Liver (tissue), 8 donors: ENCODE measurements at regions not wholly inside any gene's neighbourhood (a gene's known extent, or its start where the extent isn't known, plus 50 kb on each side); places are given as distances from the start of the nearest gene placed in this dataset.

Source experiments
- DNase-seq: peaks from one replicate; pipeline ENCODE4 v3.0.0-alpha.2; 2017; ENCODE audit warnings: low spot score
- H3K27ac ChIP-seq, 2 donors: one replicate each; pipeline ENCODE4 v1.7.0; 2013; ENCODE audit warnings: inconsistent platforms in 2 of 2, low read length in 2 of 2, control low read depth in 1 of 2, low read depth in 1 of 2, mild to moderate bottlenecking in 1 of 2
- H3K27me3 ChIP-seq, 4 donors: one replicate each; pipeline versions ENCODE4 v1.6.1 to v1.7.0; 2013; ENCODE audit warnings: low read length in 3 of 4, inconsistent platforms in 1 of 4, mild to moderate bottlenecking in 1 of 4, moderate library complexity in 1 of 4; ENCODE audit not compliant: control insufficient read depth in 4 of 4, insufficient read depth in 4 of 4
- H3K36me3 ChIP-seq, 4 donors: one replicate each; pipeline versions ENCODE4 v1.6.1 to v1.7.0; 2013; ENCODE audit warnings: low read length in 3 of 4, mild to moderate bottlenecking in 3 of 4, low read depth in 1 of 4, moderate library complexity in 1 of 4; ENCODE audit not compliant: control insufficient read depth in 4 of 4, insufficient read depth in 3 of 4
- H3K4me1 ChIP-seq, 4 donors: one replicate each; pipeline versions ENCODE4 v1.6.1 to v1.7.0; 2013; ENCODE audit warnings: low read length in 3 of 4, mild to moderate bottlenecking in 3 of 4, moderate library complexity in 1 of 4; ENCODE audit not compliant: control insufficient read depth in 4 of 4, insufficient read depth in 4 of 4
- H3K4me3 ChIP-seq, 3 donors: one replicate each; pipeline versions ENCODE4 v1.6.1 to v1.7.0; 2013; ENCODE audit warnings: low read length in 3 of 3, control low read depth in 1 of 3, low read depth in 1 of 3, mild to moderate bottlenecking in 1 of 3
- H3K9ac ChIP-seq, 2 donors: one replicate each; pipeline ENCODE4 v1.7.0; 2013; ENCODE audit warnings: low read length in 2 of 2, mild to moderate bottlenecking in 2 of 2, moderate library complexity in 2 of 2, control low read depth in 1 of 2, low read depth in 1 of 2
- H3K9me3 ChIP-seq, 4 donors: one replicate each; pipeline versions ENCODE4 v1.6.1 to v1.7.0; 2013; ENCODE audit warnings: low read length in 3 of 4; ENCODE audit not compliant: control insufficient read depth in 4 of 4
- ATF3 ChIP-seq: IDR thresholded peaks from 2 replicates; pipeline ENCODE4 v1.6.1; 2016; ENCODE audit warnings: antibody characterized with exemption
- EGR1 ChIP-seq, 2 donors: IDR thresholded peaks; 2 replicates each; pipeline ENCODE4 v1.6.1; 2016 to 2018; ENCODE audit warnings: antibody characterized with exemption in 2 of 2, low read depth in 2 of 2
- FOXA1 ChIP-seq: IDR thresholded peaks from 2 replicates; pipeline ENCODE4 v1.6.1; 2016; ENCODE audit warnings: antibody characterized with exemption
- FOXA2 ChIP-seq: IDR thresholded peaks from 2 replicates; pipeline ENCODE4 v1.6.1; 2016; ENCODE audit warnings: antibody characterized with exemption
- HNF4A ChIP-seq, 2 donors: conservative IDR thresholded peaks; 2 replicates each; pipeline ENCODE4 v1.6.1; 2016; ENCODE audit warnings: antibody characterized with exemption in 2 of 2, mild to moderate bottlenecking in 2 of 2
- HNF4G ChIP-seq: IDR thresholded peaks from 2 replicates; pipeline ENCODE4 v1.6.1; 2016; ENCODE audit warnings: antibody characterized with exemption
- JUND ChIP-seq, 2 donors: IDR thresholded peaks; 2 replicates each; pipeline ENCODE4 v1.6.1; 2016; ENCODE audit warnings: antibody characterized with exemption in 2 of 2
- MAX ChIP-seq: IDR thresholded peaks from 2 replicates; pipeline ENCODE4 v1.6.1; 2016; ENCODE audit warnings: antibody characterized with exemption
- NR2F2 ChIP-seq: IDR thresholded peaks from 2 replicates; pipeline ENCODE4 v1.6.1; 2016; ENCODE audit warnings: antibody characterized with exemption
- RAD21 ChIP-seq, 2 donors: IDR thresholded peaks; 2 replicates each; pipeline ENCODE4 v1.6.1; 2016; ENCODE audit warnings: antibody characterized with exemption in 2 of 2, mild to moderate bottlenecking in 2 of 2
- REST ChIP-seq: IDR thresholded peaks from 2 replicates; pipeline ENCODE4 v1.6.1; 2016; ENCODE audit warnings: antibody characterized with exemption, mild to moderate bottlenecking
- RXRA ChIP-seq, 2 donors: IDR thresholded peaks; 2 replicates each; pipeline ENCODE4 v1.6.1; 2017 to 2018; ENCODE audit warnings: antibody characterized with exemption in 2 of 2, mild to moderate bottlenecking in 1 of 2
- SP1 ChIP-seq: IDR thresholded peaks from 2 replicates; pipeline ENCODE4 v1.6.1; 2018; ENCODE audit warnings: antibody characterized with exemption, mild to moderate bottlenecking
- YY1 ChIP-seq: IDR thresholded peaks from 2 replicates; pipeline ENCODE4 v1.6.1; 2016; ENCODE audit warnings: antibody characterized with exemption, mild to moderate bottlenecking
- WGBS: extraction: QIAGEN DNeasy Blood & Tissue Kit; methylation state at CpG from one replicate; pipeline ENCODE4 v1.1.7; 2013; 5-methylcytosine and 5-hydroxymethylcytosine counted together
- TF ChIP-seq, protein P1 (sequence below): fragments of 150-350 bp; IDR thresholded peaks from 2 replicates; pipeline ENCODE4 v1.5.1; 2017; ENCODE audit warnings: improper control_type of control experiment, low read depth, low read length; ENCODE audit not compliant: missing input control
- TF ChIP-seq, protein P2 (sequence below): IDR thresholded peaks from 2 replicates; pipeline ENCODE4 v1.6.1; 2016; ENCODE audit warnings: antibody characterized with exemption
- donor health status: healthy.
- donor health status: healthy.
- donor health status: healthy.
- donor health status: healthy.
- donor health status: healthy.

DNA sequence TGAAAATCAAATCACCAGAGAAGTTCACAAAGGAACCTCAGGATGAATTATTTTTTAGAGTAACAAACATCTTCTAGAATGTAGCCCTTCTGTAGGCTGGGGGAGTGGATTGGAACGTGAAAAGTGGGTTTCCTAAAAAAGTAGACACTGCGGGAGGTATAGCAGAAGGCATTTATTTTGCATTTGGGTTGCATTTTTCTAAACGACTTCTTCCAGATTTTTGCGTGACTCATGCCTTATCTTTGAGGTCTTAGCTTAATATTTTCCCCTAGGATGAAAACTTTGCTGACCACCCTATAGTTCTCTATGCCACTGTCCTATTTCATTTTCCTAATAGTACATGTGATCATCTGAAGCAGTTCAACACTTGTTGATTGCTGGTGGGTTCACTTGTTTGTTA, 112.7 kb upstream of the JCAD start (continued):
- TF ChIP-seq, protein P1, sequence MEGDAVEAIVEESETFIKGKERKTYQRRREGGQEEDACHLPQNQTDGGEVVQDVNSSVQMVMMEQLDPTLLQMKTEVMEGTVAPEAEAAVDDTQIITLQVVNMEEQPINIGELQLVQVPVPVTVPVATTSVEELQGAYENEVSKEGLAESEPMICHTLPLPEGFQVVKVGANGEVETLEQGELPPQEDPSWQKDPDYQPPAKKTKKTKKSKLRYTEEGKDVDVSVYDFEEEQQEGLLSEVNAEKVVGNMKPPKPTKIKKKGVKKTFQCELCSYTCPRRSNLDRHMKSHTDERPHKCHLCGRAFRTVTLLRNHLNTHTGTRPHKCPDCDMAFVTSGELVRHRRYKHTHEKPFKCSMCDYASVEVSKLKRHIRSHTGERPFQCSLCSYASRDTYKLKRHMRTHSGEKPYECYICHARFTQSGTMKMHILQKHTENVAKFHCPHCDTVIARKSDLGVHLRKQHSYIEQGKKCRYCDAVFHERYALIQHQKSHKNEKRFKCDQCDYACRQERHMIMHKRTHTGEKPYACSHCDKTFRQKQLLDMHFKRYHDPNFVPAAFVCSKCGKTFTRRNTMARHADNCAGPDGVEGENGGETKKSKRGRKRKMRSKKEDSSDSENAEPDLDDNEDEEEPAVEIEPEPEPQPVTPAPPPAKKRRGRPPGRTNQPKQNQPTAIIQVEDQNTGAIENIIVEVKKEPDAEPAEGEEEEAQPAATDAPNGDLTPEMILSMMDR: no peak

GRCh38 chr10:30171601-30172000, 112.2 kb upstream of the JCAD start:
- Histone ChIP-seq H3K27ac (no peak overlapping the region), H3K9ac (no peak overlapping the region), H3K36me3 (no peaks in the 10 kb centered on the region), H3K9me3 (no peaks in the 10 kb centered on the region), H3K27me3 (no peaks in the 10 kb centered on the region), H3K4me3 (no peak overlapping the region), H3K4me1 (no peaks in the 10 kb centered on the region)
- DNase-seq: no peak
- WGBS: 68% methylated on average over 4 of the region's 4 CpGs
- no peak for TF ChIP-seq RXRA (IDR thresholded peaks at IDR 0.05)
- TF ChIP-seq REST: no peak
- TF ChIP-seq JUND (IDR thresholded peaks at IDR 0.05): no peak
- no peak for TF ChIP-seq RAD21 (IDR thresholded peaks at IDR 0.05)
- no peak for TF ChIP-seq NR2F2
- TF ChIP-seq MAX: no peak
- TF ChIP-seq, protein P2, sequence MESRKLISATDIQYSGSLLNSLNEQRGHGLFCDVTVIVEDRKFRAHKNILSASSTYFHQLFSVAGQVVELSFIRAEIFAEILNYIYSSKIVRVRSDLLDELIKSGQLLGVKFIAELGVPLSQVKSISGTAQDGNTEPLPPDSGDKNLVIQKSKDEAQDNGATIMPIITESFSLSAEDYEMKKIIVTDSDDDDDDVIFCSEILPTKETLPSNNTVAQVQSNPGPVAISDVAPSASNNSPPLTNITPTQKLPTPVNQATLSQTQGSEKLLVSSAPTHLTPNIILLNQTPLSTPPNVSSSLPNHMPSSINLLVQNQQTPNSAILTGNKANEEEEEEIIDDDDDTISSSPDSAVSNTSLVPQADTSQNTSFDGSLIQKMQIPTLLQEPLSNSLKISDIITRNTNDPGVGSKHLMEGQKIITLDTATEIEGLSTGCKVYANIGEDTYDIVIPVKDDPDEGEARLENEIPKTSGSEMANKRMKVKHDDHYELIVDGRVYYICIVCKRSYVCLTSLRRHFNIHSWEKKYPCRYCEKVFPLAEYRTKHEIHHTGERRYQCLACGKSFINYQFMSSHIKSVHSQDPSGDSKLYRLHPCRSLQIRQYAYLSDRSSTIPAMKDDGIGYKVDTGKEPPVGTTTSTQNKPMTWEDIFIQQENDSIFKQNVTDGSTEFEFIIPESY: no peak

DNA sequence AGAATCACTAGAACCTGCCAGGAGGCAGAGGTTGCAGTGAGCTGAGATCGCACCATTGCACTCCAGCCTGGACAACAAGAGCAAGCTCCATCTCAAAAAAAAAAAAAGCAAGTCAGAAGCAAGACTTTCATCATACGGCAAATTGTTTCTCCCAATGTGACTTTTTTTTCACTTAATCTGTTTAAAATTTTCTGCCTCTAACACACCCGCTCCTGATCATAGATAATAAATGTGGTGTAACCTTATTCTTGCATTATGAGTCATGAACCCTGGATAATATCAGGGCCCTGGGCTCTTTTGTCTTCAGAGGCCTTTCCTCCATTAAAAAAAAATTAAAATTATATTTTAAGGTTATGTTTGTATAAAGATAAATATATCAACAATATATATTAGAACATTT, 111.4 kb upstream of the JCAD start:
- no peak for DNase-seq
- H3K27ac ChIP-seq: no peak overlapping the region
- no peaks in the 10 kb centered on the region for H3K27me3 ChIP-seq
- 92% methylated on average over 3 of the region's 3 CpGs for WGBS
- no peaks in the 10 kb centered on the region for H3K4me1 ChIP-seq
- no peak overlapping the region for H3K9ac ChIP-seq
- no peaks in the 10 kb centered on the region for H3K9me3 ChIP-seq
- TF ChIP-seq YY1 (no peak), HNF4G (no peak), SP1 (no peak), HNF4A (conservative IDR thresholded peaks at IDR 0.05) (no peak), RXRA (IDR thresholded peaks at IDR 0.05) (no peak), FOXA2 (no peak), MAX (no peak), NR2F2 (no peak), EGR1 (IDR thresholded peaks at IDR 0.05; ENCODE audit: low read depth in 2 of 2) (no peak), ATF3 (no peak), RAD21 (IDR thresholded peaks at IDR 0.05) (no peak), FOXA1 (no peak)
- H3K36me3 ChIP-seq: no peaks in the 10 kb centered on the region
- H3K4me3 ChIP-seq: no peak overlapping the region
